Upper lobe of left lung (tissue), 4 donors: ENCODE measurements at regions not wholly inside any gene's neighbourhood (a gene's known extent, or its start where the extent isn't known, plus 50 kb on each side); places are given as distances from the start of the nearest gene placed in this dataset.

Experiments
- CTCF ChIP-seq, 6 experiments: fragments of 450-650 bp in 4 of 6; fragments of 200-600 bp in 2 of 6; sonication (generic) in 2 of 6; IDR thresholded peaks; one replicate each; pipeline ENCODE4 v1.5.1; 2016 to 2019; ENCODE audit warnings: antibody characterized with exemption in 6 of 6
- POLR2A ChIP-seq, 4 donors: fragments of 450-650 bp; IDR thresholded peaks; one replicate each; pipeline ENCODE4 v1.5.1; 2016 to 2017; ENCODE audit warnings: antibody characterized with exemption in 4 of 4, mild to moderate bottlenecking in 2 of 4
- POLR2AphosphoS5 ChIP-seq, 2 donors: sonication (generic); formaldehyde crosslinking; IDR thresholded peaks; one replicate each; pipeline ENCODE4 v1.5.1; 2017; ENCODE audit warnings: antibody characterized with exemption in 2 of 2

GRCh38 chr2:13335862-13336535 lies 619.3 kb downstream of the TRIB2 start:
- TF ChIP-seq POLR2A (IDR thresholded peaks at IDR 0.05) (no peak), CTCF (IDR thresholded peaks at IDR 0.05) (no peak), POLR2AphosphoS5 (IDR thresholded peaks at IDR 0.05) (no peak)
